Loucy (cell line): ENCODE measurements at regions not wholly inside any gene's neighbourhood (a gene's known extent, or its start where the extent isn't known, plus 50 kb on each side); places are given as distances from the start of the nearest gene placed in this dataset.

Experiments
- H2AFZ ChIP-seq: fragments of 200-600 bp; sonication (generic); 2 replicates; pipeline ENCODE4 v1.6.0; 2016; ENCODE audit warnings: antibody characterized with exemption, mild to moderate bottlenecking, low read length, moderate library complexity
- H3F3A ChIP-seq: fragments of 200-600 bp; 2 replicates; pipeline ENCODE4 v1.6.0; 2016; ENCODE audit warnings: antibody characterized with exemption, low read depth, mild to moderate bottlenecking
- H3K27me3 ChIP-seq: fragments of 200-600 bp; sonication (generic); 2 replicates; pipeline ENCODE4 v1.6.1; 2014; ENCODE audit warnings: low read length, mild to moderate bottlenecking; ENCODE audit not compliant: insufficient read depth, poor library complexity, severe bottlenecking
- H3K36me3 ChIP-seq: fragments of 200-600 bp; sonication (generic); 2 replicates; pipeline ENCODE4 v1.6.1; 2016; ENCODE audit warnings: low read length; ENCODE audit not compliant: insufficient read depth
- H3K4me1 ChIP-seq: fragments of 200-600 bp; sonication (generic); 2 replicates; pipeline ENCODE4 v1.5.1; 2014; ENCODE audit warnings: low read length, mild to moderate bottlenecking; ENCODE audit not compliant: insufficient read depth, poor library complexity, severe bottlenecking
- H3K4me2 ChIP-seq: fragments of 200-600 bp; sonication (generic); 2 replicates; pipeline ENCODE4 v1.6.0; 2014; ENCODE audit warnings: antibody characterized with exemption, low read length, low read depth, mild to moderate bottlenecking; ENCODE audit not compliant: poor library complexity, severe bottlenecking
- H3K4me3 ChIP-seq: fragments of 200-600 bp; sonication (generic); 2 replicates; pipeline ENCODE4 v1.5.1; 2014; ENCODE audit warnings: low read length, mild to moderate bottlenecking, mixed read lengths; ENCODE audit not compliant: poor library complexity, severe bottlenecking
- H3K79me2 ChIP-seq: fragments of 200-600 bp; sonication (generic); 2 replicates; pipeline ENCODE4 v1.6.1; 2014; ENCODE audit warnings: low read length; ENCODE audit not compliant: insufficient read depth
- H3K9ac ChIP-seq: fragments of 200-600 bp; sonication (generic); 2 replicates; pipeline ENCODE4 v1.6.0; 2014; ENCODE audit warnings: mild to moderate bottlenecking, low read depth, low read length, moderate library complexity; ENCODE audit not compliant: poor library complexity, severe bottlenecking
- H3K9me2 ChIP-seq: fragments of 200-600 bp; sonication (generic); replicated peaks from 2 replicates; pipeline ENCODE4 v1.6.1; 2016; ENCODE audit warnings: low read depth, low read length, mixed read lengths
- H3K9me3 ChIP-seq: fragments of 200-600 bp; sonication (generic); 2 replicates; pipeline ENCODE4 v1.6.1; 2014; ENCODE audit warnings: mild to moderate bottlenecking, antibody characterized with exemption, low read length, low read depth; ENCODE audit not compliant: insufficient read depth
- H4K20me1 ChIP-seq: fragments of 200-600 bp; sonication (generic); 2 replicates; pipeline ENCODE4 v1.6.0; 2014; ENCODE audit warnings: antibody characterized with exemption, low read length, mild to moderate bottlenecking; ENCODE audit not compliant: insufficient read depth, poor library complexity, severe bottlenecking
- EZH2phosphoT487 ChIP-seq: fragments of 200-600 bp; IDR thresholded peaks from 2 replicates; pipeline ENCODE4 v1.6.1; 2018; ENCODE audit warnings: antibody characterized with exemption, mild to moderate bottlenecking, moderate library complexity, borderline replicate concordance
- TF ChIP-seq, protein P1 (sequence below): fragments of 200-600 bp; sonication (generic); conservative IDR thresholded peaks from 2 replicates; pipeline ENCODE4 v1.5.1; 2014; ENCODE audit warnings: mild to moderate bottlenecking, antibody characterized with exemption, low read length

DNA sequence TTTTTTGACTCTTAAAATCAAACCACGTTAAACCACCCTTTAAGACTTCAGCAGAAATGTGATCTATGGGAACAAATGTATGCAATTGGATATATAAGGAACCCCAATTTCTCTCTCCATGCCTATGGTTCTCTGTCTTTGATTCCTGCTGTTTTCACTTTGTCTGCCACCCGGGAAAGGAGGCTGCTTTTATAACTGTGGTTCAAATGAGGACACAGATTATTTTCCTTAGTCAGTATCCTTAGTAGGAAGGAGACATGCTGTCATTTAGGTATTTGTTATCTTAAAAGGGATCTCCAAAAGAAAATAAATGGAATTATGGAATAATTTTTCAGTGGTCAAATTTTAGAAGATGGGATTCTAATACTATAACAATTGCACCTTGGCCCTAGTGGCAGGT is 176.1 kb upstream of the NREP start:
- Histone ChIP-seq H2AFZ (no peak overlapping the region), H4K20me1 (no peaks in the 10 kb centered on the region), H3K4me2 (no peak overlapping the region), H3K79me2 (no peaks in the 10 kb centered on the region), H3K36me3 (no peaks in the 10 kb centered on the region), H3K4me3 (no peak overlapping the region), H3K27me3 (no peaks in the 10 kb centered on the region), H3F3A (no peaks in the 10 kb centered on the region), H3K9ac (no peak overlapping the region), H3K9me2 (no peaks in the 10 kb centered on the region), H3K4me1 (peaks cover 7% of the 10 kb centered on the region), H3K9me3 (no peaks in the 10 kb centered on the region)
- TF ChIP-seq, protein P1, sequence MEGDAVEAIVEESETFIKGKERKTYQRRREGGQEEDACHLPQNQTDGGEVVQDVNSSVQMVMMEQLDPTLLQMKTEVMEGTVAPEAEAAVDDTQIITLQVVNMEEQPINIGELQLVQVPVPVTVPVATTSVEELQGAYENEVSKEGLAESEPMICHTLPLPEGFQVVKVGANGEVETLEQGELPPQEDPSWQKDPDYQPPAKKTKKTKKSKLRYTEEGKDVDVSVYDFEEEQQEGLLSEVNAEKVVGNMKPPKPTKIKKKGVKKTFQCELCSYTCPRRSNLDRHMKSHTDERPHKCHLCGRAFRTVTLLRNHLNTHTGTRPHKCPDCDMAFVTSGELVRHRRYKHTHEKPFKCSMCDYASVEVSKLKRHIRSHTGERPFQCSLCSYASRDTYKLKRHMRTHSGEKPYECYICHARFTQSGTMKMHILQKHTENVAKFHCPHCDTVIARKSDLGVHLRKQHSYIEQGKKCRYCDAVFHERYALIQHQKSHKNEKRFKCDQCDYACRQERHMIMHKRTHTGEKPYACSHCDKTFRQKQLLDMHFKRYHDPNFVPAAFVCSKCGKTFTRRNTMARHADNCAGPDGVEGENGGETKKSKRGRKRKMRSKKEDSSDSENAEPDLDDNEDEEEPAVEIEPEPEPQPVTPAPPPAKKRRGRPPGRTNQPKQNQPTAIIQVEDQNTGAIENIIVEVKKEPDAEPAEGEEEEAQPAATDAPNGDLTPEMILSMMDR = no peak
- TF ChIP-seq EZH2phosphoT487 = no peak

DNA sequence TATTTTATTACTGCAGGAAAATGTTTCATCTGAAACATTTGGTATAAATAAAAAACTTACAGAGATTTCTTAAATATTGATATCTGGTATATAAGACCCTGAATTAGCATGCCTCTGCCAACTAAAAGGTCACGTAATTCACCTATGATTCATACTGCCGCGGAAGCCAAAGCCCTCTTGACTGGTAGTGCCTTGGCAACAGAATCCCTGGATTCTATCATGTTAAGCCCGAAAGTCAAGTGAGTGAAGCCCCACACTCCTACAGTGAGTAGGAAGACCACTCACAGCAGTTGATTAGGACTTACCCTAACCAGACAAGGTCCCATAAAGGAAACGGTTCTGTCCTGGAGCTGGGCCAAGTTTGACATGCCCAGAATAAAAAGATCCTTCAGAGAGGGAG is 175.6 kb upstream of the NREP start:
- no peaks in the 10 kb centered on the region for H3K9me3 ChIP-seq
- no peak overlapping the region for H3K4me3 ChIP-seq
- no peak overlapping the region for H3K9ac ChIP-seq
- no peak for TF ChIP-seq EZH2phosphoT487
- H3K27me3 ChIP-seq = no peaks in the 10 kb centered on the region
- no peaks in the 10 kb centered on the region for H3K36me3 ChIP-seq
- H4K20me1 ChIP-seq = no peaks in the 10 kb centered on the region
- H3K79me2 ChIP-seq = no peaks in the 10 kb centered on the region
- H3K9me2 ChIP-seq = no peaks in the 10 kb centered on the region
- no peak overlapping the region for H2AFZ ChIP-seq
- H3F3A ChIP-seq = no peaks in the 10 kb centered on the region
- H3K4me2 ChIP-seq = no peak overlapping the region
- H3K4me1 ChIP-seq = peaks cover 7% of the 10 kb centered on the region

DNA sequence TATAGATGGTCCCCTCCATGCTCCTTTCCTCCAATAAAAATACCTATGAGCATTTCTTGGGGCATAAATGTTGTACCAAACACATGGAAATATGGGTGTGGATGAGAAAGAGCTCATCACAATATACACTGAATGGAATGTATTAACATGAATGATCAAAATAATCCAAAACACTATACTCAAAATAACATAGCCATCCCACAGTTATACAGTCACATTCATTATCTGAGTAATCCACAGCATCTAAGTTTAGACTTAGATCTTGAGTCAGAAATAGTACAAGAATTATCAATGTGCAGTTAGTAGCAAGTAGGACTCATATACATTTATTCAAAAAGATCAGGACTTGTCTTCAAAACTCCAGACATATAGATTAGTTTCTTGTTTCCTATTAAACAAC is 175.2 kb upstream of the NREP start:
- Histone ChIP-seq H3F3A (no peaks in the 10 kb centered on the region), H3K9me3 (no peaks in the 10 kb centered on the region), H3K27me3 (no peaks in the 10 kb centered on the region), H2AFZ (no peak overlapping the region), H3K4me2 (no peak overlapping the region), H4K20me1 (no peaks in the 10 kb centered on the region), H3K36me3 (no peaks in the 10 kb centered on the region), H3K79me2 (no peaks in the 10 kb centered on the region), H3K9ac (no peak overlapping the region), H3K9me2 (no peaks in the 10 kb centered on the region), H3K4me3 (no peak overlapping the region), H3K4me1 (peaks cover 7% of the 10 kb centered on the region)
- TF ChIP-seq, protein P1 = no peak
- no peak for TF ChIP-seq EZH2phosphoT487

DNA sequence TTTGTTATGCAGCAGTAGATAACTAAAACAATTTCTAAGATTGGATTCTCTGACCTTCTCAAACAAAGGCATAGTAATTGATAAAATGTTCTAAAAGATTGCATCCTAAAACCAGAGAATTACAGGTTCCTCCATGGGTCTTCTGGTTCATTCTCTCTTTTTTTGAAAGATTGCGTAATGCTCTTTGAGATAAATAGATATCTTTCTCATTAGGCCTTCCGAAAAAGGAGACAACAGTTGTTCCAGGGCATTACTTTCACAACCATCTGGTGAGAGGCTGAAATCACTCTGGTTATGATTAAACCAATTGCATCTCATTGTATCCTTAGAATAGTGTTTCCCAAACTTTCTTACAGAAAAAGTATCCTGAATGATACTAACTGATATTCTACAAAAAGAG is 174.7 kb upstream of the NREP start:
- Histone ChIP-seq H3F3A (no peaks in the 10 kb centered on the region), H3K79me2 (no peaks in the 10 kb centered on the region), H3K9ac (no peak overlapping the region)

More for the DNA sequence above, 174.7 kb upstream of the NREP start:
- H3K9me3 ChIP-seq = no peaks in the 10 kb centered on the region
- H3K27me3 ChIP-seq = no peaks in the 10 kb centered on the region
- H4K20me1 ChIP-seq = no peaks in the 10 kb centered on the region
- H3K9me2 ChIP-seq = no peaks in the 10 kb centered on the region
- H3K4me2 ChIP-seq = no peak overlapping the region
- TF ChIP-seq, protein P1 = no peak
- TF ChIP-seq EZH2phosphoT487 = no peak
- H3K36me3 ChIP-seq = no peaks in the 10 kb centered on the region
- H2AFZ ChIP-seq = no peak overlapping the region
- peaks cover 7% of the 10 kb centered on the region for H3K4me1 ChIP-seq
- no peak overlapping the region for H3K4me3 ChIP-seq
